H1 (cell line): ENCODE measurements at regions not wholly inside any gene's neighbourhood (a gene's known extent, or its start where the extent isn't known, plus 50 kb on each side); places are given as distances from the start of the nearest gene placed in this dataset.

Experiments
- BRCA1 ChIP-seq: IDR thresholded peaks from 2 replicates; pipeline ENCODE4 v1.6.1; 2012; ENCODE audit warnings: low read depth, low read length, improper control_type of control experiment
- CBX8 ChIP-seq: fragments of 300-800, 300-1000 bp; sonication (generic); IDR thresholded peaks from 2 replicates; pipeline ENCODE4 v1.7.1; 2016; ENCODE audit warnings: low read depth, low read length, borderline replicate concordance
- FOSL1 ChIP-seq: IDR thresholded peaks from 2 replicates; pipeline ENCODE4 v1.6.1; 2011; ENCODE audit warnings: mild to moderate bottlenecking, low read depth, low read length, moderate library complexity; ENCODE audit not compliant: insufficient read depth
- POLR2AphosphoS5 ChIP-seq: IDR thresholded peaks from 2 replicates; pipeline ENCODE4 v1.6.1; 2011; ENCODE audit warnings: low read depth, low read length

DNA sequence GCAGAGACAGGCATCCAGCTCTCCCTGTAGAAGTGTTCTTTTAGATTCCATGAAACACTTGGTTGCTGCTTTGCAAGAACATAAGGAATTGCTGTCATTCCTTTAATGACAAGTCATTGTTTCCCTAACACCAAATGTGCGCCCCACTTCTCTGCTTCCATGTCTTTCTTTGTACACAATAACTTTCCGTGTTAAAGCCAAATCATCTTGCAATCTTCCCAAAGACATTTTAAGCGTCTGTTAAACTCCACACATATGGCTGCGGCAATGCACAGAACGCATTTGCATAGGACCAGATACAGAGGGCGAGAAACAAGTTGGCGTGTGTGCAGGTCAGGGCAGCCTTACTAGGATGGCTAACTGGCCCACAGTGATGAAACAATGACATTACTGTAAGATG lies 399.3 kb upstream of the PRKCQ start (continued):
- TF ChIP-seq FOSL1 (no peak), POLR2AphosphoS5 (no peak), BRCA1 (no peak), CBX8 (no peak)
